Activated T-cell treated with anti-CD3 and anti-CD28 coated beads for 4 hours (primary cell): ENCODE measurements at regions not wholly inside any gene's neighbourhood (a gene's known extent, or its start where the extent isn't known, plus 50 kb on each side); places are given as distances from the start of the nearest gene placed in this dataset.
"Not testable (repeated sequence)": the region's sequence is repeated elsewhere in the genome, so short reads cannot be mapped to it uniquely, and the experiment has no call there.

Source experiments
- DNase-seq: peaks from one replicate; pipeline ENCODE4 v3.0.0-alpha.2; 2020

DNA sequence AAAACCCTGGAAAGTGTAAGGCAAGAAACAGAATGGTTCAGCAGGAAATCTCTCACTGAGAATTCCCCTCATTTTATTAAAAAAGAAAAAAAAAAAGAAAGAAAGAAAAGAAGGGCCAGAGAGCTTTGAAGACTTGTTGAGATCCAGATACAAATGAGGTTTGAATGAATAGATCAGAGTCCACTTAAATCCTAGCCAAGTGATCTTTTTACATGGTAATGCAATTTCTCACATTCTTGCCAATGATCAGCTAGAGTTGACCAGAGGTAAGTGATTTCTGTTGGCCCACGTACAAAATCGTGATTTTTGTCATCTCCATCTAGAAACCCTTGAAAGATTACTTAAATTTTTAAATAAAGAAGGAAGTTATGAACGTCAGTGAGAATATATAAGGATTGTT lies 261.5 kb upstream of the PCSK5 start:
- no peak for DNase-seq

DNA sequence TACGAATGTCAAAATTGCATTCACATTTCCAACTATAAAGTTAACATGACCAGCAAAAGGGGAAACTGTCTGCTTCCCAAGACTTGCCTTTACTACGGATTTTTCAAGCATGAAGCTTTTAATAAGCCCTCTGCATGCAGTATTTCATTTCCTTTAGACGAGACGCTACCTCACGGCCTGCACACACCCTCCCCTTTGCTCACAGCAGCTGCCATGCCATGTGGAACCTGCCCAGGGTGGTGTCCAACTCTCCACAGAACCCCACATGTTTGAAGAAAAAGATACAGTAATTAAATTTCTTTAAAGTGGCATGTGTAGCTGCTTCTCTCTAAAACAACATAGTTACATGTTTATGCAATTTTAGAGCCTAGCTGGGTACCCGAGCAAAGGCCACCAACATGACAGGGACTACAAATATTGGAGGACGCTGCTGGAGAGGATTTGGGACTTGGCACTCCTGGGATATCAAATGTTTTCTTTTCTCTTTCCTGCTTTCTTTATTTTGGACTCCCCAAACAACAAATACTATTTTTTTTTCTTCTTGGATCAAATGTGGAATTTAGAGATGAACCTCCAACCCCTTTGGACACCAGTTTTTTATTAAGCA lies 256.9 kb upstream of the PCSK5 start:
- DNase-seq: no peak

DNA sequence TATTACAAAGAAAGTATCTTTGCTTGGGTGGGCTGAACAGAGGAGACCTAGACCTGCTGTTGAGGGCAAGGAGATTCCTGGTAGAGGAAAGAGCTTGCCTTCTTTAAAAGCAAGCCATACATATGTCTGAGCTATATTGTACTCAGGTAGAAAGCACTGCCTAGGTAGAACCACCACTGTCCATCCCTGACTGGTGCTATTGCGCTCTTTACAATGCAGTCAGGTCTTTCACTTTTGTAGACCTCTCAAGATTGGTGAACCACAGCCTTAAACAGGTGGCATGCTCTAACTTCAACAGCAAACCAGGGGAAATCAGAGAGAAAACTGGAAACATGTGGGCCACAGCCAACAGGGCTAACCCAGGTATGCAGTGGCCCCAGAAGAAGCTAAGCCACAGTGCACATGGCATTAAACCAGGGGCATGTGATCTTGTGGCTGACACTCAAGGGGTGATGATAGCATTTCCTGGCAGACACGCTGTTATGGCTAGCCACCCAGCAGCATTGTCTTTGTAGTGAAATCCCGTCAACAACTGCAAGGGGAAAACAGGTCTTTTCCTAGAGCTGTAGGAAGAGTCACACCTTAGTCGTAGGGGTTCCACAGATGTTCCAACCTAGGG lies 253.9 kb upstream of the PCSK5 start:
- no peak for DNase-seq

DNA sequence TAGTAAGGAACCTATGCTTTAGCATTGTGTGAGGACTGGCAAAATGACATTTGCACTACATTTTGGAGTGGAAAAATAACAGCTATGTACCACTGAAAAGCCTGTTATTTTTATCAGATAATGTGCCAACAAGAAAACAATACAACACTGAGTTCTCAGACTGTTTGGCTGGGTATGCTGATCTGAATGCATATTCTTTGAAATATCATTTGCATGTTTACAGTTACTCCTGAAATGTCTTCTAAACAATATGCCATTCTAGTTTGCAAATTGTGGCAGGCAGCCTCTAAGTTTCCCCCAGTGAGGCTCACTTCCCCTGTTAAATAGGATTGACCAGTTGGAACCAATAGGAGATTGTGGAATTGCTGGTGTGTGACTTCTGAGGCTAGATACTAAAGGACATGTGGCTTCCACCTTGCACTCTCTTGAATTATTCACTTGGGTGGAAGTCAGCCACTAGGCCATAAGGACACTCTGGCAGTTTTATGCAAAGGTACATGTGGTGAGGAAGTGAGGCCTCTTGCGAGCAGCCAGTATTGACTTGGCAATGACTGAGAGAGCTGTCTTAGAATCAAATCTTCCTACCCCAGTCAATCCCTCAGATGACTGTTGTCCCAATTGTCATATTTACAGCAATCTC lies 250.4 kb upstream of the PCSK5 start:
- no peak for DNase-seq

DNA sequence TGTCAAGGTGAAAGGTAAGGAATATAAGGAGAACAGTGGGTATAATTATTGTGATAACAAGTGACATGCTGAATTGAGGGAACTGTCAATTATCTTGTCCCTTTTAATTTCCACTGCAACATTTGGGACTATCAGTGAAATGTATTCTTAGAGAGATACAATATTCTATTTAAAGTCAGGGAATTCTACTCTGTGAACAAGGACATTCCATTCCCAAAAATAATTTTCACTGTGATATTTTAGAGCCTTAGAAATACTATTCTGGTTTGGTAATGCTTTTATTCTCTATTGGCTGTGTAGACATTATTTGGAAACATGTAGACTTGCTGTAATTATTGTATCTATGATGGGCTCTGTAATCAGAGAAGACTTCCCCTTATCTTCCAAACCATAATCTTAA lies 248.0 kb upstream of the PCSK5 start:
- DNase-seq: no peak

DNA sequence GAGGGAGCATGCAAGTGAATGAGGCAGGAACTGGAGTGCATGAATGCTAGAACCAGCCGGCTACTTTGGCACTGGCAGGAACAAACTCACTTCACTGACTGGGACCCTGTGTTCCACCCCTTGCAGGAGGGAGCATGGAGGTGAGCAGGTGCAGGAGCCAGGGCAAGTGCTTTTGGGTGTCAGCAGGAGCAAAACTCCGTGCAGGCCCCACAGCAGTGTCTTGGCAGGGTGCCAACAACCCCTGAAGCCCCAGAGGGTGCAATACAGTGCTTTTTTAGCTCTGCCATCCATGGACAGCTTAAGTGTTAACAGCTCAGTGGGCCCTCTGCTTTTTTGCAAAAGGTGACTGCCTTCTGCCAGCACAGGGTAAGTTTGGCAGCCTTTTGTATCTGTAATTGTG lies 245.8 kb upstream of the PCSK5 start:
- DNase-seq: no peak

DNA sequence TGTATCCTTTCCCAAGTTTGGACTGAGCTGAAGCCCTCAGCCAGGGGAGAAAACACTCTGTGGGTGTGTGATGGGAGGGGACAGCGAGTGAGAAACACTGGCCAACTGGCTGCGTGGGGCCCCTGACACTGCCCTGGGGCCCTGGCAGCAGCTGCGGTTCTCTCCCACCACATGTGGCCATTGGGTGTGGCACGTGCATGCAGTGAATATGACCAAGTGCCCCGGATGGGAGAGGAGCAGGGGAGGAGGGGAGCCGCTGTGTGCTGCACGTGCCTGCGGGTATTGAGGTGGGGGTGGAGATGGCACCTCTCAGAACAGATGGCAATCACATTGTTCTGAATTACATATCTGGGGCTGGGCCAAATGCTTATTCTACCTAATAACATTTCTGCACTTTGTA lies 242.4 kb upstream of the PCSK5 start:
- DNase-seq: no peak

DNA sequence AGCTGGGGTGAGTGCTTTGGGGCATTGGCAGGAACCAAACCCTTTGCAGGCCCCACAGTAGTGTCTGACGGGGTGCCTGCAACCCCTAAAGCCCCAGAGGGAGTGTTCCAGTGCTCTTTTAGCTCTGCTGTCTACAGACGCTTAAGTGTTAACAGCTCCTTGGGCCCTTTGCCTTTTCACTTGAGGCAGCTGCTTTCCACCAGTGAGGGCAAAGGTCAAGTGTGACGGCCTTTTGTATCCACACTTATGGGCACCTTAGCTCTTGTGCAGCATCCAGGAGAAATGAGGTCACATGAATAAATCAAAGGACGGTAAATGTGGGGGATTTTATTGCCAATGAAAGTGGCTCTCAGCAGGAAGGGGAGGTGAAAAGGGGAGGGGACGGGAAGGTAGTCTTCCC lies 241.4 kb upstream of the PCSK5 start:
- no peak for DNase-seq

DNA sequence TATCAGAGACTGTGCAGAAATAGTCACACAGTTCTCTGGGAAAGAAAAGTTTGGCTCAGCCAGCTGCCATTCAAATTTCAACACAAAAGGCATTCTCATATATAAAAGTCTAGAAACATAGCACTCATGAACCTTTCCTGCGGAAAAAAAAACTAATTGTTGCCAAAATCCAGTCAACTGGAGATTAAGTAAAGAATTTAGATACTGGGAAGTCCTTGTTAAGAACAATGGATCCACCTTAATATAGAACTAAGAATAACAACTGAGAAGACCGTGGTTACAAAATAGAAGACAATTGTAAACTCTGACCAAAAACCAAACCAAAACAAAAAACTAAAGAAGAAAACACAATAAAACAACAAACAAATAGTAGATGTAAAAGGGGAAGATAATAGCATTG lies 238.8 kb upstream of the PCSK5 start:
- no peak for DNase-seq

DNA sequence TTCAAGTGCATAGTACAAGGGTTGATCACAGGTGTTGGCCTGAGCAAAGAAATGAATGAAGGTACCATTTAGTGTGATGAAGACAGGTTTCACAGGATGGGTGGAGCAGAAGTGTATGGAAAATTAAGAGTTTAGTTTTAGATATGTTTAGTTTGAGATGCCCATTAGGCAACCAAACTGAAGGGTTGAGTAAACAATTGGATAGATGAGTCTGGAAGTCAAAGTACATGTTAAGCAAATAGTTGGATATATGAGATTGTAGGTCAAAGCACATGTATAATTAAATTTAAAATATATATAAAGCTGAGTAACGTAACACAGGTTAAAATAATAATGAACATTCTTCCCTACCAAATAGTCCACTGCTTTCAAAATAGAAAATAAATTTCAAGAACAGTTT lies 237.1 kb upstream of the PCSK5 start:
- DNase-seq: no peak

DNA sequence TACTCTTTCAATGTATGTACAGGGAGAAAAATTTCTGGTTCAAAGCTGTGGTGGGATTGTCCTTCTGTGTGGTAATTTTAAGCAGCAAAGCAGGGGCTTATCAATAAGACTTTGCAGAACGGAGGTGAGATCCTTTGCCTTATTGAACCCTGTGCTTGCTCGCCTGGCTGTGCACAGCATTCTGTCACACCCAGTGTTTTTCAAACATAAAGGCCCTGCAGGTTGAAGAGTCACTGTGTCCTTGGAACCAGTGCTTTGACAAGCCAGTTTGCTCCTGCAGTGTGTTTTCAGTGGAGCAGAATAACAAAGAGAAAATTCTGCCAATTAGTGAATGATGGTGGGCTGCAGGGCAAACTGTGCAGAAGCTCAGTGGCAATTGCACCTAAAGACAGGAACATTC lies 236.7 kb upstream of the PCSK5 start:
- no peak for DNase-seq

DNA sequence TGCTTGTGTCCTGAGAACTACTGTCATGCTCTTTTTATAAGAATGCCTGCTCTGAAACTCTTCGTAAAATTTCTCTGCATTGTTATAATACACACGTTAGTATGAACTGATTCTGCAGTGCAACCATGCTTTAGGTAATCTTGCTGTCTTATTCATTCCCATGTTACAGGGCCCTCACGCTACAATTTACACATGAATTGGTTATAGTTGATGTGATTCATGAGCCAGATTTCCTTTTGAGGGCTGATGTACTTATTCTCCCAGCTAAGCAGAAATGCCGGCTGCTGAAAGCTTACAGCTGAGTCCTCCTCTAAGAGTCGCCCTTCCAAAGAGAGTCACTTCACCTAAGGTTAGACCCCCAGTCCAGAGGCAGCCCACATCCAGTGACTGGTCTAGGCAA lies 233.5 kb upstream of the PCSK5 start:
- DNase-seq: no peak

DNA sequence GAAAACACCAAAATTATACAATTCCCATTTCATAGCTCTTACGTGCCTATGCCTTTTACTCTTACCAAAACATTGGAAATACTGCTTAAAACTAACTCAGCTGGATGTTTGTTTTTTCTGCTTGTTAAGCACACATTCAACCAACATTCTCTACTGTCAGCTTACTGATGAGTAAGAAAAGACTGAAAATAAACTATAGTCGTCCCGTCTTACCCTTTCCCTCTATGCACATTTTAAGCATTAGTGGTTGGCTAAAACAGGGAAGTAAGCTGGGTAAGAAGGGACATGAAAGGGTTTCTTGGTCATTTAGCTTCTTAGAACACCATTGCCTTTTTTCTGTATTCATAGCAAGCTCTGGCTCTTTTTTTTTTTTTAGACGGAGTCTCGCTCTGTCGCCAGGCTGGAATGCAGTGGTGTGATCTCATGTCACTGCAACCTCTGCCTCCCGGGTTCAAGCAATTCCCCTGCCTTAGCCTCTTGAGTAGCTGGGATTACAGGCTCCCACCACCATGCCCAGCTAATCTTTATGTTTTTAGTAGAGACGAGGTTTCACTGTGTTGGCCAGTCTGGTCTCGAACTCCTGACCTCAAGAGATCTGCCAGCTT lies 232.1 kb upstream of the PCSK5 start:
- DNase-seq: no peak

DNA sequence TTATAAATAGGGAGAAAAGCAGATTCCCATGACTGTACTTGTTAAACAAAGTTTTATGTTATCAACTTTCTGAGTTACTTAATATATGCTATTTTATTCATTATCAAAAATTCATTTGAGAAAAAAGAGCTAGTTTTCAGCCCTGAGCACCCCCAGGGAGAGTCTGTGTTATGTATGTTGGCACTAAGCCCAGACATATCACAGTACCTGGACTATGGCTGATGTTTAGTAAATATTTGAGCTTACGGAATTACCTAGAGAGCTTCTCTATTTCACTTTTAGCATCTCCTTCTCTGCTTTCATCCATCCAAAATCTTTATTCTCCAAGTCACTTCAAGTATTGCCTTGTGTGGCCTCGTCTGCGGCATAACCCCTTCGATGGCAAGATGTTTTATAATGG lies 225.9 kb upstream of the PCSK5 start:
- no peak for DNase-seq

DNA sequence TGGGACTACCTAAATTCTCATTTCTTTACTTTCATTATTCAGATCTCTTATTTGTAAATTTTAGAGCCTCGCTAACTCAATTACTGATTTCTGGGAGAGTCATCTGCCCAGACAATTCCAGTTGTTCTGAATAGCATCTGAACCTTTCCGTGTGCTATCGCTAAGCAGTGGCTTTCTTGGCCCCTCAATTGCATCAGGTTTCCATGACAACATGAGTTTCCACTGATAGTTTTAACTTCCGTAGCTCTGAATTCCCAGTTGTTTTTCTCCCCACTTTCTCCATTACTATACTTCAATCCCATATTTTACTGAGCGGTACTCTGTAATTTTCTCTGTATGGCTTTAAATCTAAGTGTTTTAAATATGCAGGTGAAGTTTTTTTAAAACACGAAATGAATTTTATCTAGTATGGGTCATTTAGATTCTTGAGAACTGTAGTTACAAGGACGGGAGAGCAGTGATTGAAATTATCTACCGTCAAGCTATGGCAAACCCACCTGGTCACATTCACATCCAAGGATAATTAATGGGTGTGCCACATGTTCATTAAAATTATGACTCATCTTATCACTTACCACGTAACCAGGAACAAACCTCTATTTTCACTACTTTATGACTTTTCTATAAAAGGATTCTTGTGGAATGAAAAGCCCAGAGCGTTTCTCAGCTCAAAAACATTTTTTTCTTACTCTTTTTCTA lies 223.5 kb upstream of the PCSK5 start:
- DNase-seq: no peak

DNA sequence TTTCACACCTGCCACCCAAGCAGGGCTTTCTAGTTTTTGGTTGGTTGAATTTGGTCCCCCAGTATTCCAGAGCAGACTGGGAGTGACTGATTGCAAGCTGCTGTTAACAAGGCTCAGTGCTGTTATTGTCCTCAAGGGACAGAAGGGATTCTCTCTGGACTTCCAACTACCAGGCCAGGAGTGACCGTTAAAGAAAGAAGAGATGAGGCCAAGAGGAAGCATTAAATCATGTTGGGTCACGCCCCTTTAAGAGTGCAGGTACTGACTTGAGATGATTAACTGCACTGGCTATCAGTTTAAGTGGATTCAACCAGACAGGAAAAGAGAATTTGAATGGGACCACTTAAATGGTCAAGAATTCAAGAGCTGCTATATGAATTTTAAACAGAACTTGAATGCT lies 220.8 kb upstream of the PCSK5 start:
- no peak for DNase-seq

DNA sequence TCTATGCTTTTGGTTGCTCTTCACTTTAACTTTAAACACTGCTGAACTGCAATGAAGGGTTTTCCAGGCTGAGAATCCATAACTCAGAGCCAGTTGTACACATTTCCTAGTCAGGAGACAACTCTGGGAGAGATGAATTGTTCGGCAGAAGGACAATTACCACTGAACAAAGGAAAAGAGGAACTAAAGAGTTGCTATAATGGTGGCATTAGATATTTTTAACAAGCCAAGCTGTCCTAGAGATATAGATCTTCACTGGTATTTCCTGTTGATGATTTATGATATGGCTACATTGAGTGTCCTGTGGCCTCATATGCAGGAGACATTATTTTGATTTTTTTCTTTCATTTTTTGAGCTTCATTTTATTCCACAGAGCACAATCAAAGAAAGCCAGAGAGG lies 219.1 kb upstream of the PCSK5 start:
- no peak for DNase-seq

DNA sequence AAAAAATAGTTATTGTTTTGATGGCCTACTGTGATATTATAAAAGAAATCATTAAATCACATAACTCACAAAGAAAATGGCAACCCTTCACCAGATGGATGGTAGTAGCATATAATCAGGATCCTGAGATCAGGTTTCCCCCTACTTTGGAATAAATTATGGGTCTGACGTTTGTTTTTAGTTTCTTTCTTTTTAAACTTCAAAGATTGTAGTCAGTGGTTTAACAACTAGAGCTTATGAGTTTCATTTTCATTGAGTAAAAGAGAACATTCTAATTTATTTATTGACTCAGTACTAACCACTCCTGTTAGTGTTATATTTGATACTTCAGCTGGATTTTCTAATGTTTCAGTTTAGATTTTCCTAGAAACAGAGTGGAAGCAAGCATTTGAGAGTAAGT lies 218.0 kb upstream of the PCSK5 start:
- DNase-seq: no peak

DNA sequence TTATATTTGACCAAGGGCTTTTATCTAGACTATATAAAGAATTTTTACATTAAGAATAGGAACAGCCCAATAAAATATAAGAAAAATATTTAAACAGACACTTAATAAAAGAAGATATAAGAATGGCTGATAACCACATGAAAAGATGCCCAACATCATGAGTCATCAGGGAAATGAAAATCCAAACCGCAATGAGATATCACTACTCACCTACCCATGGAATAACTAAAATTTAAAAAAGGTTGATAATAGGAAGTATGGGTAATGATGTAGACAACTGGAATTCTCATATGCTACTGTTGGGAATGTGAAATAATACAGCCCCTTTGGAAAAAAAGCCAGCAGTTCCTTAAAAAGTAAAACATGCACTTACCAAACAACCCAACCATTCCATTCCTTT lies 206.9 kb upstream of the PCSK5 start:
- DNase-seq: no peak

DNA sequence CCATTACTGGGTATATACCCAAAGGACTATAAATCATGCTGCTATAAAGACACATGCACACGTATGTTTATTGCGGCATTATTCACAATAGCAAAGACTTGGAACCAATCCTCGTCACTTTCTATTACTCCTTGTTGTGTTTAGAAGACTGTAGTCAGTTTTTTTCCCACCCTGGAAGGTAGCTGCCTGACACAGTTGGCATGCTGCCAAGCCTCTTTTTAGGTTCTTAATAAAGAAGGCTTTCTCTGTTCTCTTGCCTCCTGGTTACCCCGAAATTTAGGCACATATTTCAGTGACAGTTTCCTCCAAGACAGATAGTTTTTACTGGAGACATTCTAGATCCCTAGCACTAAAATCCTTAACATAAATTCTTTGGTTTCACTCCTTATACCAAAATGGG lies 205.4 kb upstream of the PCSK5 start:
- no peak for DNase-seq

DNA sequence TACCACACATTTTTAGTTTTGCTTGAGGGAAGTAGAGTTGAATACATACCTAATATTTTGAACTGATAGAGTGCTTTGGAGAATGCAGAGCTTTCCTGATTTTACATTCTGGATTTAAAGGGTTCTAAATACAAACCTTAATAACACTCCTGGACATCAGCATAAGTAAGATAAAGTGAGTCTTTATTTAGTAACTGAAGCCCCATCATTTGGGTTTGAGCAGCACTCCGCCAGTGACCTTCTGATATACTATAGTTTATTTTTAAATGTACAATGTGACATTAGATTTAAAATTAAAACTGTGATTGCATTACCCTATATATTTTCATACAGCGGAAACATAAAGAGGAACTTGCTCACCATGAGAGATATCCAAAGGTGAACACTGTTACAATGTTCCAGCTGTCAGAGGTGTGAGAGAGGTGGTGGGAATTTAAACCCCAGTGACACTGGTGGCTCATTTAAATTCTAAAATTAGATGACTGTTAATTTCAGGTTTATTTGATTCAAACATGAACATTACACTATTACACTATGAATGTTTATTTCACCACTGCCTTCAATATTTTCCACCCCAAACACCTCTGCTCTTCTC lies 203.0 kb upstream of the PCSK5 start:
- DNase-seq: no peak

DNA sequence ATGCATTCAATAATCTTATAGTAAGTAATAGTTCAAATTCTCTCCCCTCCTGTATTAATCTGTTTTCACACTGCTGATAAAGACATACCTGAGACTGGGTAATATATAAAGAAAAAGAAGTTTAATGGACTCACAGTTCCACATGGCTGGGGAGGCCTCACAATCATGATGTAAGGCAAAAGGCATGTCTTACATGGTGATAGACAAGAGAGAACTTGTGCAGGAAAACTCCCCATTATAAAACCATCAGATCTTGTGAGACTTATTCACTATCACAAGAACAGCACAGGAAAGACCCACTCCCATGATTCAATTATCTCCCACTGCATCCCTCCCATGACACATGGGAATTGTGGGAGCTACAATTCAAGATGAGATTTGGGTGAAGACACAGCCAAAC lies 199.9 kb upstream of the PCSK5 start:
- DNase-seq: not testable (repeated sequence)

DNA sequence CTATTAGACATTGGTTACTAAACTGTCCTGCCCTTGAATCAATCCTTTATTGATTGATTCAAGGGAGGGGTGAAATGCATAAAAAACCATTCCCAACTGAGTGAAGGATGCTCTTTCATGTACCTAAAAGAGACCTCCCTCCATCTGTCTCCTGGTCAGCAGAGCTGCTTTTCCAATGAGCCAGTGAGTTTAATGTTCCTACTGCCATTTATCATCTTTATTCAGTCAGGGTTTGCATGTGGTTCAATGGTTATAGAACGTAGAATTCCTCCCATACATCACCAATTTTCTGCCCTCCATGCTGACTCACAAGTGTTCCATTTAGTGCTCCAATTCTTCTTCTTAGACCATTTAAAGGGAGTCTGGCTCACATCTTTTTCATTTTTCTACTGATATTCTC lies 199.1 kb upstream of the PCSK5 start:
- DNase-seq: no peak

DNA sequence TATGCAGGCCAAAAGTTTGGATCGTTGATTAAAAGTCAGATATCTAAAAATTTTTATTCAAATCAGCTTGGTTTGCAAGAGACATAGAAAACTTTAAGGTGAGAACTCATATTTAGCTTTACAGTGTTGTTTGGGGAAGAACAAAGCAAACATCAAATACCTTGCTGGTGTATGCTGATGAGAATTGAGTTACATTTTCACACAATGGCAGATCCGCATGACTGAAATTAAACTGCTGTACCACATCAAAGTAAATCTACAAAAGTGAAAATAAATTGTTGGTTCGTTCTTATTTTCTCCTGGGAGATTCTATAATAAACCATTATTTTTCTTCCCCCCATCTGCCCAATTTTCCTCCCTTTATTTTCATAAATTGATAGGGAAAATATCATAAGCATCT lies 198.2 kb upstream of the PCSK5 start:
- DNase-seq: no peak
